ENCODE measurements at regions not wholly inside any gene's neighbourhood (a gene's known extent, or its start where the extent isn't known, plus 50 kb on each side); places are given as distances from the start of the nearest gene placed in this dataset.

GRCh38 chr5:72752909-72753308, 63.6 kb upstream of the TNPO1 start:
- TF ChIP-seq, protein P1, sequence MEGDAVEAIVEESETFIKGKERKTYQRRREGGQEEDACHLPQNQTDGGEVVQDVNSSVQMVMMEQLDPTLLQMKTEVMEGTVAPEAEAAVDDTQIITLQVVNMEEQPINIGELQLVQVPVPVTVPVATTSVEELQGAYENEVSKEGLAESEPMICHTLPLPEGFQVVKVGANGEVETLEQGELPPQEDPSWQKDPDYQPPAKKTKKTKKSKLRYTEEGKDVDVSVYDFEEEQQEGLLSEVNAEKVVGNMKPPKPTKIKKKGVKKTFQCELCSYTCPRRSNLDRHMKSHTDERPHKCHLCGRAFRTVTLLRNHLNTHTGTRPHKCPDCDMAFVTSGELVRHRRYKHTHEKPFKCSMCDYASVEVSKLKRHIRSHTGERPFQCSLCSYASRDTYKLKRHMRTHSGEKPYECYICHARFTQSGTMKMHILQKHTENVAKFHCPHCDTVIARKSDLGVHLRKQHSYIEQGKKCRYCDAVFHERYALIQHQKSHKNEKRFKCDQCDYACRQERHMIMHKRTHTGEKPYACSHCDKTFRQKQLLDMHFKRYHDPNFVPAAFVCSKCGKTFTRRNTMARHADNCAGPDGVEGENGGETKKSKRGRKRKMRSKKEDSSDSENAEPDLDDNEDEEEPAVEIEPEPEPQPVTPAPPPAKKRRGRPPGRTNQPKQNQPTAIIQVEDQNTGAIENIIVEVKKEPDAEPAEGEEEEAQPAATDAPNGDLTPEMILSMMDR (IDR thresholded peaks at IDR 0.05 in 8 of 11, conservative IDR thresholded peaks at IDR 0.05 in 3 of 11): no peak
- TF ChIP-seq POLR2A (IDR thresholded peaks at IDR 0.05): no peak
